IPS DF 6.9 (cell line): ENCODE measurements at regions not wholly inside any gene's neighbourhood (a gene's known extent, or its start where the extent isn't known, plus 50 kb on each side); places are given as distances from the start of the nearest gene placed in this dataset.
"Not testable (repeated sequence)": the region's sequence is repeated elsewhere in the genome, so short reads cannot be mapped to it uniquely, and the experiment has no call there.

Experiments
- DNase-seq: peaks from one replicate; pipeline ENCODE4 v3.0.0-alpha.2; 2013; ENCODE audit warnings: low read depth, low spot score
- H3K27ac ChIP-seq: one replicate; pipeline ENCODE4 v1.5.1; 2013; ENCODE audit warnings: low read length, control low read depth
- H3K27me3 ChIP-seq: 2 replicates; pipeline ENCODE4 v1.6.1; 2013; ENCODE audit warnings: mild to moderate bottlenecking, low read length; ENCODE audit not compliant: control insufficient read depth, insufficient read depth
- H3K36me3 ChIP-seq: 2 replicates; pipeline ENCODE4 v1.6.1; 2013; ENCODE audit warnings: low read length; ENCODE audit not compliant: control insufficient read depth, insufficient read depth
- H3K4me1 ChIP-seq: 2 replicates; pipeline ENCODE4 v1.6.1; 2013; ENCODE audit warnings: low read length; ENCODE audit not compliant: control insufficient read depth, insufficient read depth
- H3K4me3 ChIP-seq: 2 replicates; pipeline ENCODE4 v1.5.1; 2013; ENCODE audit warnings: mild to moderate bottlenecking, low read length
- H3K9me3 ChIP-seq: 2 replicates; pipeline ENCODE4 v1.6.1; 2013; ENCODE audit warnings: low read length, inconsistent platforms; ENCODE audit not compliant: control insufficient read depth, insufficient read depth
- WGBS: extraction: QIAGEN DNeasy Blood & Tissue Kit; methylation state at CpG from one replicate; pipeline ENCODE4 v1.1.7; 2013; ENCODE audit warnings: mixed read lengths, missing lambda C conversion rate; ENCODE audit not compliant: insufficient read length, insufficient coverage; 5-methylcytosine and 5-hydroxymethylcytosine counted together

- H3K36me3 ChIP-seq: no peaks in the 10 kb centered on the region
- H3K9me3 ChIP-seq: no peaks in the 10 kb centered on the region
- no peaks in the 10 kb centered on the region; the same call in 1 of the 2 replicates for H3K4me1 ChIP-seq
- no peak overlapping the region for H3K27ac ChIP-seq
- no peak for DNase-seq
- no peak overlapping the region for H3K4me3 ChIP-seq
- no peaks in the 10 kb centered on the region for H3K27me3 ChIP-seq
Measured at GRCh38 chrX:14355556-14355955, 173.8 kb upstream of the GLRA2 start.

DNA sequence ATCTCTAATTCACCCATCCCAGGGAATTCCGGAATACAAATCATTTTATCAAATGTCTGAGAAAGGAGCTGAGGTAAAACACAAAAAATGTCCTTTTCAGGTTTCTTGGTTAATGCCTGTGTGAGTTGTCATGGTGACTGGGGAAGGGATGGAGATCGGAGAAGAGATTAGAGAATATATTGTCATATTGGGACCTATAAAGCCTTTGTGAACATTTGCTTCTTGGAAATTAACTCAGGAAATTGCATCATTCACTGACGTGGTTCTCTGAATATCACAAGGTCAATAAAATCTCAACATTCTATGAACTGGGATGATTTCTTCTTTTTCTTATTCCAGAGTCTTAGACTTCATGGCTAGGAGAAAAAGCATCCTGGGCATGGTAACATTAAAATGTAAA, 174.8 kb upstream of the GLRA2 start:
- Histone ChIP-seq H3K27me3 (no peaks in the 10 kb centered on the region), H3K9me3 (no peaks in the 10 kb centered on the region), H3K4me1 (no peaks in the 10 kb centered on the region; the same call in 1 of the 2 replicates), H3K4me3 (no peak overlapping the region), H3K36me3 (no peaks in the 10 kb centered on the region), H3K27ac (no peak overlapping the region)
- no CpG with 5 or more reads among the region's 3 CpGs for WGBS
- no peak for DNase-seq

- Histone ChIP-seq H3K36me3 (no peaks in the 10 kb centered on the region), H3K4me1 (no peaks in the 10 kb centered on the region; the same call in 1 of the 2 replicates), H3K9me3 (no peaks in the 10 kb centered on the region), H3K27me3 (no peaks in the 10 kb centered on the region), H3K27ac (no peak overlapping the region), H3K4me3 (no peak overlapping the region)
- no CpG with 5 or more reads among the region's 1 CpG for WGBS
- DNase-seq: no peak
Measured at GRCh38 chrX:14352511-14352910, 176.8 kb upstream of the GLRA2 start.

DNA sequence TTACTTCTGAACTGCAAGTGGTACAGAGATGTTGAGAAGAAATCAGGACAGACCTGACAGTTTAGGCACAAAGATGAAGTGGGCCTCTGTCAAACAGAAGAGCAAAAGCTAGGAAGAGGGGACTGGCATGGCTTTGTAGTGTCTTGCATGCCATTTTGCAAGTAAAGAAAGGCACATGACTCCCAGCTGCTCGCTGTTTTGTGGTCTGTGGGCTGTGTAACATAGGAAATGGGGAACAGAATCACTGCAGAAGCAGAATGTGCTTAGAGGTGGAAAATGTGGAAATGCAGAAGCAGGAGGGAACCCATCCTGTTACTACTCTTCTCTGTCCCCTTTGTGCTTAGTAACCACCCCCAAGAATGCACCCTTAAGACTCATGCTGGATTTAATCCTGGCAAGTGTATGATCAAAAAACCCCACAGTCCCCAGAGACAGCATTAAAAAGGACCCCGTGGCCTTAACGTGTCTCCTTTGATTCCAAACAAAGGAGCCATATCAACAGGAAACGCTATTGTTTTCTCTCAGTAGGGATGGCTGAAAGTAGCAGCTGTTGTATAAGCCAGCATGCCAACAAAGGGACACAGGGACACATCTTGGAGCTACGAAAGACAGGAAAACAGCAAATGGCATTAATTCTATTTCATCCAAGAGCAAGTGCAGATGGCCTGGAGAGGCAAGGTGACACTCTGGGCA, 177.6 kb upstream of the GLRA2 start:
- Histone ChIP-seq H3K9me3 (no peaks in the 10 kb centered on the region), H3K4me3 (no peak overlapping the region), H3K36me3 (no peaks in the 10 kb centered on the region), H3K4me1 (no peaks in the 10 kb centered on the region; the same call in 1 of the 2 replicates), H3K27me3 (no peaks in the 10 kb centered on the region), H3K27ac (no peak overlapping the region)
- no peak for DNase-seq
- no CpG with 5 or more reads among the region's 5 CpGs for WGBS

DNA sequence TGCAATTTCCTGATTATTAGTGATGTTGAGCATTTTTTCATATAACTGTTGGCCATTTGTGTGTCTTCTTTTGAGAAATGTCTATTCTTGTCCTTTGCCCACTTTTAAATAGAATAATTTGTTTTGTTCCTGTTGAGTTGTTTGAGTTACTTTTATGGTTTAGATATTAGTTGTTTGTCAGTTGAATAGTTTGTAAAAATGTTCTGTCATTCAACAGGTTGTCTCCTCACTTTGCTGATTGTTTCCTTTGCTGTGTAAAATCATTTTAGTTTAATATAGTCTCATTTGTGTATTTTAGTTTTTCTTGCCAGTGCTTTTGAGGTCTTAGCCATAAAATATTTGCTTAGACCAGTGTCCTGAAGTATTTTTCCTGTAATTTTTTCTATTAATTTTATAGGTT, 181.8 kb upstream of the GLRA2 start:
- Histone ChIP-seq H3K36me3 (no peaks in the 10 kb centered on the region), H3K27me3 (no peaks in the 10 kb centered on the region), H3K4me3 (no peak overlapping the region), H3K9me3 (no peaks in the 10 kb centered on the region), H3K4me1 (no peaks in the 10 kb centered on the region; the same call in 1 of the 2 replicates), H3K27ac (no peak overlapping the region)
- no peak for DNase-seq

DNA sequence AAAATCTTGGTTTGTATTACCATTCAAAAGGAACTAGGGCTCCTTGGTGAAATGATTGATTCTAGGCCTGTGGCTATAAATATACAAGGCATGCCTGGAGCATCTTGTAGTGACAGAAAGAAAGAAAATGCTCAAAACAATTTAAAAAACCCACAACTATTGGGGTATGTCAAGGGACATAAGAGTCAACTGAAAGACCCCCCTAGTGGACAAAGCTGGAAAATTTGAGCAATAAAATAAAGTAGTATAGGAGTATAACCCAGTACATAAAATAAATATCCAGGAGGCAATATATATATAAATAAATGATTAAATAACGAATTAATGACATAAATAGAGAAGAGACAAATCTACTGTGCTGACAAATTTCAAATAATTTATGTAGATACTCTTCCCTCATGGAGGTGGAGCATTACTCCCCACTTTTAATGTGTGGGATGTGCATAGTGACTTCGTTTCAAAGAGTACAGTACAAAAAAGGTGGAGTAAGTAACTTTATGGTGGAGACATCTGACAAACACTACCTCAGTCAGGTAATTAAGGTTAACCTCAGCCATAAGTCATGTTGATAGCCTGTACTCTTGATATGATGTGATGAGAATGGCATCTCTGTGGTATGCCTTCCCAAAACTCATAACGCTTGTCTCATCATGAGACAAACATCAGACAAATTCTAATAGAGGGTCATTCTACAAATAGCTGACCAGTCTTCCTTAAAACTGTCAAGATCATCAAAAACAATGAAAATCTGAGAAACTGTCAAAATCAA, 185.0 kb upstream of the GLRA2 start:
- H3K27me3 ChIP-seq: no peaks in the 10 kb centered on the region
- no peak overlapping the region for H3K27ac ChIP-seq
- H3K9me3 ChIP-seq: no peaks in the 10 kb centered on the region
- no peak overlapping the region for H3K4me3 ChIP-seq
- H3K36me3 ChIP-seq: no peaks in the 10 kb centered on the region
- DNase-seq: no peak
- WGBS: no CpG with 5 or more reads among the region's 3 CpGs
- no peaks in the 10 kb centered on the region for H3K4me1 ChIP-seq

DNA sequence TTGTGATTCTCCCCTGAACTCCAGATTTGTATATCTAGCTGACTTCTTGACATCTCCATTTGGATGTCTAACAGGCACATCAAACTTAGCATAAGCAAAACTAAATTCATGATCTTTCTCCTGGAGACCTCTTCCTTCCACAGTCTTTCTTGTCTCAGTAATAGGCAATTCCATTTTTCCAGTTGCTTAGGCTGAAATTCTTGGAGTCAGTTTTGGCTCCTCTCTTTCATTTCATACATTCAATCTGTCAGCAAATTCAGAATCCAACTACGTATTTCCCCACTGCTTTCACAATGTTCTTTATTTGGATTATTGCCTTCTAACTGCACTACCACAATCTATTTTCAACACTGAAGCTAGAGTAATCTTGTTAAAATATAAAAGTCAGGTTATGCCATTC, 219.9 kb upstream of the GLRA2 start:
- no peak overlapping the region for H3K4me3 ChIP-seq

GRCh38 chrX:14308976-14309375, 220.4 kb upstream of the GLRA2 start:
- not testable (repeated sequence) for H3K27ac ChIP-seq, H3K36me3 ChIP-seq, H3K27me3 ChIP-seq, H3K4me1 ChIP-seq, DNase-seq, H3K4me3 ChIP-seq, H3K9me3 ChIP-seq
- no CpG with 5 or more reads among the region's 3 CpGs for WGBS

More for the DNA sequence above, 219.9 kb upstream of the GLRA2 start:
- no CpG with 5 or more reads among the region's 1 CpG for WGBS
- no peak overlapping the region for H3K27ac ChIP-seq
- H3K27me3 ChIP-seq: no peaks in the 10 kb centered on the region
- no peaks in the 10 kb centered on the region for H3K9me3 ChIP-seq
- DNase-seq: no peak
- no peaks in the 10 kb centered on the region for H3K36me3 ChIP-seq
- H3K4me1 ChIP-seq: no peaks in the 10 kb centered on the region

GRCh38 chrX:14303891-14304290, 225.4 kb upstream of the GLRA2 start:
- no CpG with 5 or more reads among the region's 2 CpGs for WGBS
- no peak for DNase-seq
- H3K4me3 ChIP-seq: no peak overlapping the region
- H3K27ac ChIP-seq: no peak overlapping the region
- H3K9me3 ChIP-seq: no peaks in the 10 kb centered on the region
- no peaks in the 10 kb centered on the region for H3K36me3 ChIP-seq
- H3K27me3 ChIP-seq: no peaks in the 10 kb centered on the region
- no peaks in the 10 kb centered on the region for H3K4me1 ChIP-seq

DNA sequence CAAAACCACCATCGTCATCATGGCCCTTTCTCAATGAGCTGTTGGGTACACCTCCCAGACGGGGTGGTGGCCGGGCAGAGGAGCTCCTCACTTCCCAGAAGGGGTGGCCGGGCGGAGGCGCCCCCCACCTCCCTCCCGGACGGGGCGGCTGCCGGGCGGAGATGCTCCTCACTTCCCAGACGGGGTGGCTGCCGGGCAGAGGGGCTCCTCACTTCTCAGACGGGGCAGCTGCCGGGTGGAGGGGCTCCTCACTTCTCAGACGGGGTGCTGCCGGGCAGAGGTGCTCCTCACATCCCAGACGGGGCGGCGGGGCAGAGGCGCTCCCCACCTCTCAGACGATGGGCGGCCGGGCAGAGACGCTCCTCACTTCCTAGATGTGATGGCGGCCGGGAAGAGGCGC, 226.8 kb upstream of the GLRA2 start:
- H3K4me3 ChIP-seq, H3K4me1 ChIP-seq, DNase-seq, H3K9me3 ChIP-seq, H3K36me3 ChIP-seq, H3K27me3 ChIP-seq, H3K27ac ChIP-seq: not testable (repeated sequence)
- WGBS: no CpG with 5 or more reads among the region's 28 CpGs

GRCh38 chrX:14300376-14300775, 229.0 kb upstream of the GLRA2 start:
- Histone ChIP-seq H3K27ac (no peak overlapping the region), H3K27me3 (no peaks in the 10 kb centered on the region), H3K4me3 (no peak overlapping the region), H3K36me3 (no peaks in the 10 kb centered on the region), H3K9me3 (no peaks in the 10 kb centered on the region), H3K4me1 (no peaks in the 10 kb centered on the region)
- WGBS: no CpG with 5 or more reads among the region's 2 CpGs
- no peak for DNase-seq
